Parathyroid adenoma (tissue), 2 donors: ENCODE measurements at regions not wholly inside any gene's neighbourhood (a gene's known extent, or its start where the extent isn't known, plus 50 kb on each side); places are given as distances from the start of the nearest gene placed in this dataset.

Experiments
- H2AFZ ChIP-seq: fragments of 300-600 bp; sonication (generic); one replicate; pipeline ENCODE4 v1.7.0; 2017; ENCODE audit warnings: antibody characterized with exemption, mild to moderate bottlenecking
- H3K27ac ChIP-seq: fragments of 300-600 bp; sonication (generic); one replicate; pipeline ENCODE4 v1.7.0; 2017
- H3K27me3 ChIP-seq: fragments of 300-600 bp; sonication (generic); one replicate; pipeline ENCODE4 v1.7.0; 2017; ENCODE audit warnings: low read length; ENCODE audit not compliant: control insufficient read depth, insufficient read depth
- H3K36me3 ChIP-seq: fragments of 300-600 bp; sonication (generic); one replicate; pipeline ENCODE4 v1.7.0; 2017; ENCODE audit warnings: low read length; ENCODE audit not compliant: control insufficient read depth, insufficient read depth
- H3K4me1 ChIP-seq: fragments of 300-600 bp; sonication (generic); one replicate; pipeline ENCODE4 v1.7.0; 2017; ENCODE audit warnings: control low read depth
- H3K4me2 ChIP-seq: fragments of 300-600 bp; sonication (generic); one replicate; pipeline ENCODE4 v1.7.0; 2017; ENCODE audit warnings: low read length
- H3K4me3 ChIP-seq: fragments of 300-600 bp; sonication (generic); one replicate; pipeline ENCODE4 v1.7.0; 2017; ENCODE audit warnings: low read depth, low read length
- H3K79me2 ChIP-seq: fragments of 300-600 bp; sonication (generic); one replicate; pipeline ENCODE4 v1.7.0; 2017; ENCODE audit warnings: control low read depth
- H3K9ac ChIP-seq: fragments of 300-600 bp; sonication (generic); one replicate; pipeline ENCODE4 v1.7.0; 2017; ENCODE audit warnings: mild to moderate bottlenecking
- H3K9me3 ChIP-seq: fragments of 300-600 bp; sonication (generic); one replicate; pipeline ENCODE4 v1.7.0; 2017; ENCODE audit warnings: low read length; ENCODE audit not compliant: control insufficient read depth
- CTCF ChIP-seq: fragments of 300-600 bp; sonication (generic); IDR thresholded peaks from one replicate; pipeline ENCODE4 v1.7.0; 2017; ENCODE audit warnings: antibody characterized with exemption, mild to moderate bottlenecking
- donor health status: primary hyperparathyroidism.

DNA sequence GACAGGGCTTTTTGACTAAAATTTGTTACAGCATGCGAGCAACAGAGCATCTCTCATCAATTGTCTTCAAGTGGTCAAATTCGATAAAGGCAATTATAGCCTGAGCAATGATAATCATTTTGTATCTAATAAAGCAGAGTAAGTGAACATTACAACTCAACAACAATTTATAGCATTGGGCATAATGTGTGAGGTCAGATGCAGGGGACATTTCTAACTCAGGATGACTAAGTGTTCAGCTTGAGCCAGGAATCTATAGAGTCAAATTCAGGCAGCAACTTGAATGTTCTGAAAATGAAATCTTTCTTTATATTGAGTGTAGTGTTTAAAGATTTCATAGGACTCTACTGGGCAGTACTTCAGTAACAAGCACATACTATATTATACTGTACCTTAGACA is 1226.0 kb downstream of the ZPLD1 start:
- Histone ChIP-seq H3K4me1 (no peaks in the 10 kb centered on the region), H3K4me2 (no peak overlapping the region), H3K9ac (no peak overlapping the region), H3K36me3 (no peaks in the 10 kb centered on the region), H3K79me2 (no peaks in the 10 kb centered on the region), H2AFZ (no peak overlapping the region), H3K27ac (no peak overlapping the region), H3K9me3 (no peaks in the 10 kb centered on the region), H3K4me3 (no peak overlapping the region), H3K27me3 (no peaks in the 10 kb centered on the region)
- no peak for TF ChIP-seq CTCF

GRCh38 chr3:103662591-103662990 is 1227.8 kb downstream of the ZPLD1 start:
- H3K4me3 ChIP-seq = no peak overlapping the region
- no peaks in the 10 kb centered on the region for H3K27me3 ChIP-seq
- no peaks in the 10 kb centered on the region for H3K9me3 ChIP-seq
- no peak for TF ChIP-seq CTCF
- no peak overlapping the region for H3K27ac ChIP-seq
- no peak overlapping the region for H3K9ac ChIP-seq
- H3K79me2 ChIP-seq = no peaks in the 10 kb centered on the region
- H3K4me2 ChIP-seq = no peak overlapping the region
- no peaks in the 10 kb centered on the region for H3K36me3 ChIP-seq
- no peaks in the 10 kb centered on the region for H3K4me1 ChIP-seq
- no peak overlapping the region for H2AFZ ChIP-seq

GRCh38 chr3:103672346-103672745 is 1237.5 kb downstream of the ZPLD1 start:
- Histone ChIP-seq H2AFZ (no peak overlapping the region), H3K79me2 (no peaks in the 10 kb centered on the region), H3K9ac (no peak overlapping the region), H3K27ac (no peak overlapping the region), H3K36me3 (no peaks in the 10 kb centered on the region), H3K9me3 (no peaks in the 10 kb centered on the region), H3K4me3 (no peak overlapping the region), H3K4me2 (no peak overlapping the region), H3K4me1 (no peaks in the 10 kb centered on the region), H3K27me3 (no peaks in the 10 kb centered on the region)
- TF ChIP-seq CTCF = no peak

- H3K36me3 ChIP-seq = no peaks in the 10 kb centered on the region
- H3K79me2 ChIP-seq = no peaks in the 10 kb centered on the region
- no peak for TF ChIP-seq CTCF
- no peaks in the 10 kb centered on the region for H3K9me3 ChIP-seq
- H3K9ac ChIP-seq = no peak overlapping the region
- no peak overlapping the region for H3K4me2 ChIP-seq
- H2AFZ ChIP-seq = no peak overlapping the region
- H3K27ac ChIP-seq = no peak overlapping the region
- no peaks in the 10 kb centered on the region for H3K27me3 ChIP-seq
- no peak overlapping the region for H3K4me3 ChIP-seq
- no peaks in the 10 kb centered on the region for H3K4me1 ChIP-seq
These were observed 1250.1 kb downstream of the ZPLD1 start for GRCh38 chr3:103684904-103685303.

- Histone ChIP-seq H2AFZ (no peak overlapping the region), H3K4me1 (no peaks in the 10 kb centered on the region), H3K27ac (no peak overlapping the region), H3K9me3 (no peaks in the 10 kb centered on the region), H3K4me2 (no peak overlapping the region), H3K79me2 (no peaks in the 10 kb centered on the region), H3K9ac (no peak overlapping the region), H3K4me3 (no peak overlapping the region), H3K27me3 (no peaks in the 10 kb centered on the region), H3K36me3 (no peaks in the 10 kb centered on the region)
- no peak for TF ChIP-seq CTCF
These were observed 1251.1 kb downstream of the ZPLD1 start for GRCh38 chr3:103685939-103686338.
